ENCODE measurements at regions not wholly inside any gene's neighbourhood (a gene's known extent, or its start where the extent isn't known, plus 50 kb on each side); places are given as distances from the start of the nearest gene placed in this dataset.

GRCh38 chr17:79413611-79414010, 197.2 kb downstream of the RBFOX3 start:
- TF ChIP-seq EZH2 (IDR thresholded peaks at IDR 0.05; ENCODE audit: low read length, unreplicated experiment): no peak
- TF ChIP-seq CTCF (conservative IDR thresholded peaks at IDR 0.05; ENCODE audit: low read depth, low read length): no peak
- no peak for TF ChIP-seq EZH2phosphoT487 (IDR thresholded peaks at IDR 0.05; ENCODE audit: borderline replicate concordance, low read length)
